ENCODE measurements at regions not wholly inside any gene's neighbourhood (a gene's known extent, or its start where the extent isn't known, plus 50 kb on each side); places are given as distances from the start of the nearest gene placed in this dataset.

DNA sequence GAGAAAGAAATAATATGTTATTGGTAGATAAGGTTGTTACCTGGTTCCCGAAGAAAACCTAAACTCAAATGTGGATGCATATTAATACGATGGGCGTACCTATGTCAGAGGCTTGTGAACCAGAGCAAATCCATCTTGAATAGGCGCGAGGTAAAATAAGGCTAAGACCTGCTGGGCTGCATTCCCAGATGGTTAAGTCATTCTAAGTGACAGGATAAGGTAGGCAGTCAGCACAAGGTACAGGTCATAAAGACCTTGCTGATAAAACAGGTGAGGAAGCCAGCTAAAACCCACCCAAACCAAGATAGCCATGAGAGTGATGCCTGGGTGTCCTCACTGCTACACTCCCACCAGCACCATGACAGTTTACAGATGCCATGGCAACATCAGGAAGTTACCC lies 1400.1 kb downstream of the CDH8 start:
- TF ChIP-seq, protein P1, sequence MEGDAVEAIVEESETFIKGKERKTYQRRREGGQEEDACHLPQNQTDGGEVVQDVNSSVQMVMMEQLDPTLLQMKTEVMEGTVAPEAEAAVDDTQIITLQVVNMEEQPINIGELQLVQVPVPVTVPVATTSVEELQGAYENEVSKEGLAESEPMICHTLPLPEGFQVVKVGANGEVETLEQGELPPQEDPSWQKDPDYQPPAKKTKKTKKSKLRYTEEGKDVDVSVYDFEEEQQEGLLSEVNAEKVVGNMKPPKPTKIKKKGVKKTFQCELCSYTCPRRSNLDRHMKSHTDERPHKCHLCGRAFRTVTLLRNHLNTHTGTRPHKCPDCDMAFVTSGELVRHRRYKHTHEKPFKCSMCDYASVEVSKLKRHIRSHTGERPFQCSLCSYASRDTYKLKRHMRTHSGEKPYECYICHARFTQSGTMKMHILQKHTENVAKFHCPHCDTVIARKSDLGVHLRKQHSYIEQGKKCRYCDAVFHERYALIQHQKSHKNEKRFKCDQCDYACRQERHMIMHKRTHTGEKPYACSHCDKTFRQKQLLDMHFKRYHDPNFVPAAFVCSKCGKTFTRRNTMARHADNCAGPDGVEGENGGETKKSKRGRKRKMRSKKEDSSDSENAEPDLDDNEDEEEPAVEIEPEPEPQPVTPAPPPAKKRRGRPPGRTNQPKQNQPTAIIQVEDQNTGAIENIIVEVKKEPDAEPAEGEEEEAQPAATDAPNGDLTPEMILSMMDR (IDR thresholded peaks at IDR 0.05), result no peak
- TF ChIP-seq, protein P2, sequence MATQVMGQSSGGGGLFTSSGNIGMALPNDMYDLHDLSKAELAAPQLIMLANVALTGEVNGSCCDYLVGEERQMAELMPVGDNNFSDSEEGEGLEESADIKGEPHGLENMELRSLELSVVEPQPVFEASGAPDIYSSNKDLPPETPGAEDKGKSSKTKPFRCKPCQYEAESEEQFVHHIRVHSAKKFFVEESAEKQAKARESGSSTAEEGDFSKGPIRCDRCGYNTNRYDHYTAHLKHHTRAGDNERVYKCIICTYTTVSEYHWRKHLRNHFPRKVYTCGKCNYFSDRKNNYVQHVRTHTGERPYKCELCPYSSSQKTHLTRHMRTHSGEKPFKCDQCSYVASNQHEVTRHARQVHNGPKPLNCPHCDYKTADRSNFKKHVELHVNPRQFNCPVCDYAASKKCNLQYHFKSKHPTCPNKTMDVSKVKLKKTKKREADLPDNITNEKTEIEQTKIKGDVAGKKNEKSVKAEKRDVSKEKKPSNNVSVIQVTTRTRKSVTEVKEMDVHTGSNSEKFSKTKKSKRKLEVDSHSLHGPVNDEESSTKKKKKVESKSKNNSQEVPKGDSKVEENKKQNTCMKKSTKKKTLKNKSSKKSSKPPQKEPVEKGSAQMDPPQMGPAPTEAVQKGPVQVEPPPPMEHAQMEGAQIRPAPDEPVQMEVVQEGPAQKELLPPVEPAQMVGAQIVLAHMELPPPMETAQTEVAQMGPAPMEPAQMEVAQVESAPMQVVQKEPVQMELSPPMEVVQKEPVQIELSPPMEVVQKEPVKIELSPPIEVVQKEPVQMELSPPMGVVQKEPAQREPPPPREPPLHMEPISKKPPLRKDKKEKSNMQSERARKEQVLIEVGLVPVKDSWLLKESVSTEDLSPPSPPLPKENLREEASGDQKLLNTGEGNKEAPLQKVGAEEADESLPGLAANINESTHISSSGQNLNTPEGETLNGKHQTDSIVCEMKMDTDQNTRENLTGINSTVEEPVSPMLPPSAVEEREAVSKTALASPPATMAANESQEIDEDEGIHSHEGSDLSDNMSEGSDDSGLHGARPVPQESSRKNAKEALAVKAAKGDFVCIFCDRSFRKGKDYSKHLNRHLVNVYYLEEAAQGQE (IDR thresholded peaks at IDR 0.05; ENCODE audit: insufficient read depth in 1 of 2, low read depth in 2 of 2, low read length in 1 of 2), result no peak
- TF ChIP-seq TCF7L2 (IDR thresholded peaks at IDR 0.05; ENCODE audit: low read depth, low read length), result no peak
- TF ChIP-seq POLR2AphosphoS5 (IDR thresholded peaks at IDR 0.05; ENCODE audit: low read depth, low read length), result no peak
- no peak for TF ChIP-seq SIN3A (IDR thresholded peaks at IDR 0.05; ENCODE audit: borderline replicate concordance, insufficient read depth, low read depth, low read length)

Measured in Panc1 (cell line).